H1 (cell line): ENCODE measurements at regions not wholly inside any gene's neighbourhood (a gene's known extent, or its start where the extent isn't known, plus 50 kb on each side); places are given as distances from the start of the nearest gene placed in this dataset.

ENCODE experiments used
- CTCF ChIA-PET: fragments of 300-600 bp; sonication (Branson Sonifier 250); formaldehyde crosslinking; loops from one replicate; lab custom pipeline; 2021; ENCODE audit not compliant: partially characterized antibody; lab: Charles Lee
- POLR2A ChIA-PET: fragments of 300-600 bp; sonication (Branson Sonifier 250); formaldehyde crosslinking; loops from one replicate; lab custom pipeline; 2021; ENCODE audit warnings: inconsistent platforms; ENCODE audit not compliant: partially characterized antibody; lab: Charles Lee
- DNase-seq, 2 experiments: peaks; one replicate each; pipeline versions ENCODE4 v3.0.0 to v3.0.0-alpha.2; 2010 to 2022; ENCODE audit warnings: low spot score in 2 of 2, low read depth in 1 of 2, mixed read lengths in 1 of 2
- FAIRE-seq: peaks from 2 replicates; lab custom pipeline; 2011; peaks lifted over from hg19 to GRCh38; lab: Jason Lieb, UNC
- H2AFZ ChIP-seq: 2 replicates; pipeline ENCODE4 v1.8.1; 2012; ENCODE audit warnings: low read length, inconsistent platforms
- H2AK5ac ChIP-seq: 2 replicates; pipeline ENCODE4 v1.6.1; 2013; ENCODE audit warnings: low read depth, low read length
- H2BK120ac ChIP-seq: replicated peaks from 2 replicates; pipeline ENCODE3; 2013; ENCODE audit warnings: low read depth, low read length, inconsistent platforms
- H2BK12ac ChIP-seq: 2 replicates; pipeline ENCODE4 v1.6.1; 2013; ENCODE audit warnings: low read depth, low read length
- H2BK15ac ChIP-seq: 2 replicates; pipeline ENCODE4 v1.6.1; 2013; ENCODE audit warnings: low read length
- H2BK20ac ChIP-seq: 2 replicates; pipeline ENCODE4 v1.6.1; 2013; ENCODE audit warnings: low read length
- H2BK5ac ChIP-seq: 2 replicates; pipeline ENCODE4 v1.6.1; 2013; ENCODE audit warnings: low read depth, low read length
- H3K14ac ChIP-seq: 2 replicates; pipeline ENCODE4 v1.6.1; 2013; ENCODE audit warnings: inconsistent platforms; ENCODE audit not compliant: insufficient read length
- H3K18ac ChIP-seq: 2 replicates; pipeline ENCODE4 v1.6.1; 2013; ENCODE audit warnings: low read length; ENCODE audit errors: extremely low read depth
- H3K23ac ChIP-seq: 2 replicates; pipeline ENCODE4 v1.6.1; 2013; ENCODE audit warnings: inconsistent platforms; ENCODE audit not compliant: insufficient read length
- H3K23me2 ChIP-seq: 2 replicates; pipeline ENCODE4 v1.6.1; 2013; ENCODE audit warnings: low read depth, low read length
- H3K27ac ChIP-seq: 2 replicates; pipeline ENCODE4 v1.6.1; 2011; ENCODE audit warnings: low read depth, low read length, inconsistent platforms
- H3K27me3 ChIP-seq, 4 experiments: replicated peaks in 1 of 4; 1 replicate in 1 of 4; 2 replicates in 3 of 4; pipeline versions ENCODE4 v1.6.1 to v1.8.1; 2011 to 2013; ENCODE audit warnings: low read length in 3 of 4, mild to moderate bottlenecking in 3 of 4, inconsistent platforms in 2 of 4, mixed read lengths in 2 of 4, moderate library complexity in 1 of 4; ENCODE audit not compliant: control insufficient read depth in 3 of 4, insufficient read depth in 3 of 4; ENCODE audit errors: extremely low read depth in 1 of 4
- H3K36me3 ChIP-seq, 4 experiments: 2 replicates each; pipeline versions ENCODE4 v1.6.1 to v1.8.1; 2011 to 2013; ENCODE audit warnings: mild to moderate bottlenecking in 4 of 4, low read length in 3 of 4, moderate library complexity in 2 of 4, control low read depth in 1 of 4, inconsistent platforms in 1 of 4; ENCODE audit not compliant: insufficient read depth in 4 of 4, control insufficient read depth in 2 of 4
- H3K4ac ChIP-seq: replicated peaks from 2 replicates; pipeline ENCODE3; 2013; ENCODE audit warnings: low read length, low read depth, mixed read lengths, inconsistent platforms; ENCODE audit not compliant: insufficient read length
- H3K4me1 ChIP-seq, 4 experiments: replicated peaks in 1 of 4; 1 replicate in 1 of 4; 2 replicates in 3 of 4; pipeline versions ENCODE4 v1.6.1 to v1.8.1; 2011 to 2013; ENCODE audit warnings: low read length in 3 of 4, inconsistent platforms in 2 of 4, mixed read lengths in 1 of 4; ENCODE audit not compliant: insufficient read depth in 4 of 4, control insufficient read depth in 3 of 4
- H3K4me2 ChIP-seq, 2 experiments: 2 replicates each; pipeline versions ENCODE4 v1.6.1 to v1.8.1; 2011 to 2013; ENCODE audit warnings: low read depth in 2 of 2, low read length in 2 of 2, control low read depth in 1 of 2, inconsistent platforms in 1 of 2, mild to moderate bottlenecking in 1 of 2; ENCODE audit not compliant: insufficient read depth in 1 of 2
- H3K4me3 ChIP-seq, 4 experiments: fragments of 200-600, 300-600 bp in 1 of 4; sonication (generic), shearing (Covaris generic), sonication (Bioruptor Twin) in 1 of 4; 2 replicates each; pipeline versions ENCODE4 v1.5.1 to v1.8.1; 2011 to 2016; ENCODE audit warnings: low read length in 4 of 4, low read depth in 3 of 4, control low read depth in 2 of 4, inconsistent platforms in 2 of 4, mild to moderate bottlenecking in 2 of 4, mixed read lengths in 1 of 4, moderate library complexity in 1 of 4; ENCODE audit not compliant: insufficient read depth in 2 of 4; ENCODE audit errors: extremely low read depth in 1 of 4
- H3K56ac ChIP-seq: replicated peaks from 2 replicates; pipeline ENCODE3; 2013; ENCODE audit warnings: low read depth, mild to moderate bottlenecking, mixed read lengths, low read length, inconsistent platforms; ENCODE audit not compliant: insufficient read length
- H3K79me1 ChIP-seq: 2 replicates; pipeline ENCODE4 v1.6.1; 2013; ENCODE audit warnings: low read depth, low read length, control low read depth
- H3K79me2 ChIP-seq, 2 experiments: 2 replicates each; pipeline versions ENCODE4 v1.6.1 to v1.8.1; 2012 to 2013; ENCODE audit warnings: low read length in 2 of 2, mild to moderate bottlenecking in 2 of 2, inconsistent platforms in 1 of 2; ENCODE audit not compliant: insufficient read depth in 2 of 2, control insufficient read depth in 1 of 2
- H3K9ac ChIP-seq, 4 experiments: replicated peaks in 1 of 4; 1 replicate in 1 of 4; 2 replicates in 3 of 4; pipeline versions ENCODE4 v1.6.1 to v1.8.1; 2011 to 2013; ENCODE audit warnings: low read depth in 3 of 4, low read length in 3 of 4, control low read depth in 2 of 4, mild to moderate bottlenecking in 2 of 4, moderate library complexity in 2 of 4, inconsistent platforms in 1 of 4; ENCODE audit errors: extremely low read depth in 1 of 4
- H3K9me3 ChIP-seq, 2 experiments: 2 replicates each; pipeline versions ENCODE4 v1.6.1 to v1.8.1; 2012 to 2013; ENCODE audit warnings: mild to moderate bottlenecking in 2 of 2, moderate library complexity in 2 of 2, control low read depth in 1 of 2, inconsistent platforms in 1 of 2, low read depth in 1 of 2, low read length in 1 of 2, mixed read lengths in 1 of 2; ENCODE audit not compliant: insufficient read depth in 2 of 2
- H4K20me1 ChIP-seq, 2 experiments: replicated peaks in 1 of 2; 2 replicates each; pipeline versions ENCODE3 to v1.8.1; 2011 to 2013; ENCODE audit warnings: inconsistent platforms in 2 of 2, low read length in 2 of 2, mild to moderate bottlenecking in 1 of 2; ENCODE audit not compliant: insufficient read depth in 2 of 2, control insufficient read depth in 1 of 2
- H4K5ac ChIP-seq: 2 replicates; pipeline ENCODE4 v1.6.1; 2013; ENCODE audit warnings: low read length, low read depth, mixed read lengths, inconsistent platforms; ENCODE audit not compliant: insufficient read length
- H4K8ac ChIP-seq: 2 replicates; pipeline ENCODE4 v1.8.0; 2013; ENCODE audit warnings: mild to moderate bottlenecking, moderate library complexity, low read length, inconsistent platforms; ENCODE audit not compliant: insufficient read depth; ENCODE audit errors: extremely low read depth
- H4K91ac ChIP-seq: replicated peaks from 2 replicates; pipeline ENCODE3; 2013; ENCODE audit warnings: low read length, mixed read lengths, inconsistent platforms; ENCODE audit not compliant: insufficient read length
- ATF2 ChIP-seq: IDR thresholded peaks from 2 replicates; pipeline ENCODE4 v1.6.1; 2012; ENCODE audit warnings: low read length, inconsistent platforms
- POLR2A ChIP-seq, 2 experiments: IDR thresholded peaks; 1 replicate in 1 of 2; 2 replicates in 1 of 2; pipeline ENCODE4 v1.6.1; 2011; ENCODE audit warnings: low read depth in 2 of 2, low read length in 2 of 2, mild to moderate bottlenecking in 2 of 2; ENCODE audit errors: control extremely low read depth in 1 of 2
- TBP ChIP-seq: IDR thresholded peaks from 2 replicates; pipeline ENCODE4 v1.6.1; 2011; ENCODE audit warnings: low read depth, low read length, improper control_type of control experiment
- ZNF274 ChIP-seq: IDR thresholded peaks from 2 replicates; pipeline ENCODE4 v1.7.0; 2012; ENCODE audit warnings: low read length, borderline replicate concordance; ENCODE audit errors: extremely low read depth
- WGBS, 2 experiments: shearing (Covaris generic) in 1 of 2; methylation state at CpG; one replicate each; pipeline versions ENCODE4 v1.1.6 to v1.1.7; 2013 to 2015; ENCODE audit warnings: low lambda C conversion rate in 2 of 2, mixed read lengths in 2 of 2, inconsistent platforms in 1 of 2, low coverage in 1 of 2, missing lambda C conversion rate in 1 of 2; ENCODE audit not compliant: insufficient replicate concordance in 2 of 2, insufficient coverage in 1 of 2, insufficient read length in 1 of 2; ENCODE audit errors: extremely low coverage in 1 of 2, missing lambda C conversion rate in 1 of 2; 5-methylcytosine and 5-hydroxymethylcytosine counted together

GRCh38 chr6:50956014-50956413, 137.3 kb downstream of the TFAP2B start:
- Histone ChIP-seq H3K14ac (no peak overlapping the region), H2BK12ac (no peak overlapping the region), H3K4me2 (no peak overlapping the region), H3K79me1 (no peaks in the 10 kb centered on the region), H2BK5ac (no peak overlapping the region), H4K20me1 (no peaks in the 10 kb centered on the region), H3K36me3 (no peaks in the 10 kb centered on the region), H3K56ac (no peak overlapping the region), H2BK20ac (no peak overlapping the region), H2AK5ac (no peak overlapping the region), H3K18ac (no peak overlapping the region), H3K23ac (no peak overlapping the region), H3K79me2 (no peaks in the 10 kb centered on the region), H2BK120ac (no peak overlapping the region), H3K9me3 (no peaks in the 10 kb centered on the region), H3K9ac (no peak overlapping the region), H3K27me3 (no peaks in the 10 kb centered on the region), H2AFZ (no peak overlapping the region), H3K4ac (no peak overlapping the region), H3K27ac (no peak overlapping the region), H4K8ac (no peak overlapping the region), H4K5ac (no peak overlapping the region), H4K91ac (no peak overlapping the region), H2BK15ac (no peak overlapping the region), H3K23me2 (no peaks in the 10 kb centered on the region), H3K4me3 (no peak overlapping the region), H3K4me1 (peaks cover 0 to 11% (median 4%) of the 10 kb centered on the region in 4 experiments; a peak in 3 of 7 replicates)
- DNase-seq, result no peak
- CTCF ChIA-PET, result no interaction called here
- no peak for FAIRE-seq
- WGBS, 2 experiments, result 92% methylated on average over 6 of the region's 6 CpGs; no CpG with 5 or more reads in 1 of the 2 experiments
- POLR2A ChIA-PET, result no interaction called here
- TF ChIP-seq ZNF274 (no peak), TBP (no peak), POLR2A (IDR thresholded peaks at IDR 0.05; ENCODE audit: control extremely low read depth in 1 of 2, low read depth in 2 of 2, low read length in 2 of 2) (no peak), ATF2 (no peak)
